ENCODE measurements at regions not wholly inside any gene's neighbourhood (a gene's known extent, or its start where the extent isn't known, plus 50 kb on each side); places are given as distances from the start of the nearest gene placed in this dataset.

GRCh38 chr2:37866171-37866934 lies 58.7 kb upstream of the RMDN2 start:
- ChIA-PET CTCF (interaction anchor here (1.7 kb wide), 1 partner anchor 11 kb away, joined by 9 read pairs; no protein-coding TSS in a partner anchor), RAD21 (ENCODE audit: low non-redundant PET in 1 of 2, low total read pairs in 2 of 2, uncharacterized antibody in 2 of 2, unreplicated experiment in 2 of 2) (interaction anchor here in 1 of 2 experiments (0.6 kb wide), 1 partner anchor 210 kb away, joined by 4 read pairs; no protein-coding TSS in a partner anchor), POLR2A (no interaction called here)
- H4K20me1 ChIP-seq (ENCODE audit: insufficient read depth) = no peaks in the 10 kb centered on the region
- H3K4me2 ChIP-seq (ENCODE audit: low read length) = no peak overlapping the region
- H3K9me3 ChIP-seq (ENCODE audit: control insufficient read depth in 1 of 2, insufficient read depth in 1 of 2, low read depth in 1 of 2, low read length in 2 of 2) = no peaks in the 10 kb centered on the region
- H3K9me2 ChIP-seq (ENCODE audit: insufficient read depth) = no peaks in the 10 kb centered on the region
- H3K9ac ChIP-seq (ENCODE audit: low read length) = no peak overlapping the region
- no peaks in the 10 kb centered on the region for H3K79me2 ChIP-seq (ENCODE audit: insufficient read depth, low read length)
- no peak overlapping the region for H2AFZ ChIP-seq (ENCODE audit: low read depth, low read length, poor library complexity, severe bottlenecking)
- H3K27ac ChIP-seq (ENCODE audit: low read depth, low read length) = no peak overlapping the region
- intact Hi-C loops (cut with micrococcal nuclease) = no loop called here
- H3K27me3 ChIP-seq (ENCODE audit: insufficient read depth, low read length) = no peaks in the 10 kb centered on the region
- ATAC-seq = no peak
- BruUV-seq (replicated peaks) = no TSS peak
- H3K36me3 ChIP-seq (ENCODE audit: control insufficient read depth in 1 of 2, insufficient read depth in 2 of 2, low read length in 2 of 2) = no peaks in the 10 kb centered on the region
- DNase-seq (ENCODE audit: low read depth, low spot score) = no peak
- TF ChIP-seq SIN3A (IDR thresholded peaks at IDR 0.05; ENCODE audit: low read depth) (no peak), SP1 (IDR thresholded peaks at IDR 0.05; ENCODE audit: low read depth) (no peak), JUND (IDR thresholded peaks at IDR 0.05) (no peak), CEBPB (IDR thresholded peaks at IDR 0.05; ENCODE audit: low read depth) (no peak), SRF (IDR thresholded peaks at IDR 0.05; ENCODE audit: low read depth) (no peak), EGR1 (IDR thresholded peaks at IDR 0.05; ENCODE audit: low read depth) (no peak), CTCF (IDR thresholded peaks at IDR 0.05 in 2 of 3, conservative IDR thresholded peaks at IDR 0.05 in 1 of 3; ENCODE audit: borderline replicate concordance in 1 of 3, insufficient read depth in 1 of 3, low read depth in 2 of 3, low read length in 2 of 3) (no peak), TCF7L2 (IDR thresholded peaks at IDR 0.05; ENCODE audit: borderline replicate concordance, extremely low read depth, insufficient read depth, insufficient read length) (no peak), FOSL1 (IDR thresholded peaks at IDR 0.05; ENCODE audit: low read depth) (no peak), EZH2 (IDR thresholded peaks at IDR 0.05) (no peak), EZH2phosphoT487 (IDR thresholded peaks at IDR 0.05; ENCODE audit: borderline replicate concordance) (no peak), REST (IDR thresholded peaks at IDR 0.05; ENCODE audit: low read depth) (no peak), CBX3 (IDR thresholded peaks at IDR 0.05; ENCODE audit: low read depth) (no peak), POLR2AphosphoS5 (IDR thresholded peaks at IDR 0.05; ENCODE audit: low read depth, low read length) (no peak), ZBTB33 (IDR thresholded peaks at IDR 0.05; ENCODE audit: extremely low read depth, insufficient replicate concordance, low read length) (no peak), ATF3 (IDR thresholded peaks at IDR 0.05) (no peak), POLR2A (IDR thresholded peaks at IDR 0.05; ENCODE audit: borderline replicate concordance, extremely low read depth, insufficient read depth, insufficient read length) (no peak), YY1 (IDR thresholded peaks at IDR 0.05; ENCODE audit: extremely low read depth, insufficient replicate concordance, low read depth, low read length) (no peak)
- no peak overlapping the region for H3K4me3 ChIP-seq (replicated peaks in 1 of 2; ENCODE audit: low read depth in 1 of 2, low read length in 2 of 2)
- H3K4me1 ChIP-seq (ENCODE audit: control insufficient read depth in 1 of 2, insufficient read depth in 2 of 2, low read length in 2 of 2) = no peaks in the 10 kb centered on the region

Measured in HCT116 (cell line).